HG03558 (cell line): ENCODE measurements at regions not wholly inside any gene's neighbourhood (a gene's known extent, or its start where the extent isn't known, plus 50 kb on each side); places are given as distances from the start of the nearest gene placed in this dataset.
"Not testable (repeated sequence)": the region's sequence is repeated elsewhere in the genome, so short reads cannot be mapped to it uniquely, and the experiment has no call there.

Experiments
- ATAC-seq: cut with Tn5 transposase; IDR thresholded peaks from one replicate; pipeline ENCODE4 v1.9.1; 2021; ENCODE audit warnings: moderate number of reproducible peaks; ENCODE audit not compliant: unreplicated experiment; ENCODE audit errors: extremely low read depth

GRCh38 chr12:131268123-131268522 lies 314.4 kb downstream of the ADGRD1 start:
- ATAC-seq, result not testable (repeated sequence)

GRCh38 chr12:131268571-131268970 lies 314.9 kb downstream of the ADGRD1 start:
- not testable (repeated sequence) for ATAC-seq

GRCh38 chr12:131269551-131269950 lies 315.8 kb downstream of the ADGRD1 start:
- no peak for ATAC-seq

GRCh38 chr12:131269977-131270376 lies 316.3 kb downstream of the ADGRD1 start:
- ATAC-seq, result not testable (repeated sequence)

GRCh38 chr12:131271724-131272123 lies 318.0 kb downstream of the ADGRD1 start:
- no peak for ATAC-seq

GRCh38 chr12:131272283-131272814 lies 318.6 kb downstream of the ADGRD1 start:
- not testable (repeated sequence) for ATAC-seq

GRCh38 chr12:131273291-131273845 lies 319.7 kb downstream of the ADGRD1 start:
- ATAC-seq, result no peak

- ATAC-seq, result no peak
These were observed 320.4 kb downstream of the ADGRD1 start for GRCh38 chr12:131274061-131274460.

GRCh38 chr12:131274906-131275305 lies 321.2 kb downstream of the ADGRD1 start:
- ATAC-seq, result no peak

GRCh38 chr12:131275824-131276223 lies 322.1 kb downstream of the ADGRD1 start:
- ATAC-seq, result no peak

- ATAC-seq, result no peak
These were observed 322.9 kb downstream of the ADGRD1 start for GRCh38 chr12:131276501-131277185.

GRCh38 chr12:131277186-131278091 lies 323.7 kb downstream of the ADGRD1 start:
- not testable (repeated sequence) for ATAC-seq

- ATAC-seq, result not testable (repeated sequence)
These were observed 324.9 kb downstream of the ADGRD1 start for GRCh38 chr12:131278451-131279115.

GRCh38 chr12:131279281-131279921 lies 325.7 kb downstream of the ADGRD1 start:
- no peak for ATAC-seq

GRCh38 chr12:131280426-131280825 lies 326.7 kb downstream of the ADGRD1 start:
- ATAC-seq, result no peak

GRCh38 chr12:131281016-131281415 lies 327.3 kb downstream of the ADGRD1 start:
- ATAC-seq, result no peak

- no peak for ATAC-seq
These were observed 328.8 kb downstream of the ADGRD1 start for GRCh38 chr12:131282292-131283080.

GRCh38 chr12:131283191-131283861 lies 329.6 kb downstream of the ADGRD1 start:
- ATAC-seq, result no peak
